ENCODE measurements at regions not wholly inside any gene's neighbourhood (a gene's known extent, or its start where the extent isn't known, plus 50 kb on each side); places are given as distances from the start of the nearest gene placed in this dataset.

GRCh38 chr2:23289671-23290070 is 95.3 kb upstream of the KLHL29 start:
- no peaks in the 10 kb centered on the region for H3K9me2 ChIP-seq (replicated peaks; ENCODE audit: control insufficient read depth, low read length)
- TF ChIP-seq CTCF (IDR thresholded peaks at IDR 0.05; ENCODE audit: low read depth, low read length, poor library complexity, severe bottlenecking) (no peak), EZH2phosphoT487 (IDR thresholded peaks at IDR 0.05; ENCODE audit: borderline replicate concordance, low read length) (no peak)
- H3K79me2 ChIP-seq (ENCODE audit: control insufficient read depth, low read length), result no peaks in the 10 kb centered on the region
- H3K36me3 ChIP-seq (ENCODE audit: control insufficient read depth, low read length), result no peaks in the 10 kb centered on the region
- no peak overlapping the region for H3K4me2 ChIP-seq (ENCODE audit: low read length)
- no peaks in the 10 kb centered on the region for H4K20me1 ChIP-seq (ENCODE audit: control insufficient read depth, insufficient read depth, low read depth, low read length)
- H3F3A ChIP-seq (ENCODE audit: control insufficient read depth, insufficient read depth), result no peaks in the 10 kb centered on the region
- no peaks in the 10 kb centered on the region for H3K9me3 ChIP-seq (ENCODE audit: control insufficient read depth, insufficient read depth, low read length)
- no peaks in the 10 kb centered on the region for H3K4me1 ChIP-seq (ENCODE audit: control insufficient read depth, low read length)
- H3K4me3 ChIP-seq (ENCODE audit: low read length), result no peak overlapping the region
- H3K27ac ChIP-seq (ENCODE audit: low read depth, low read length), result no peak overlapping the region
- H3K27me3 ChIP-seq (ENCODE audit: control insufficient read depth, low read length), result no peaks in the 10 kb centered on the region

DNA sequence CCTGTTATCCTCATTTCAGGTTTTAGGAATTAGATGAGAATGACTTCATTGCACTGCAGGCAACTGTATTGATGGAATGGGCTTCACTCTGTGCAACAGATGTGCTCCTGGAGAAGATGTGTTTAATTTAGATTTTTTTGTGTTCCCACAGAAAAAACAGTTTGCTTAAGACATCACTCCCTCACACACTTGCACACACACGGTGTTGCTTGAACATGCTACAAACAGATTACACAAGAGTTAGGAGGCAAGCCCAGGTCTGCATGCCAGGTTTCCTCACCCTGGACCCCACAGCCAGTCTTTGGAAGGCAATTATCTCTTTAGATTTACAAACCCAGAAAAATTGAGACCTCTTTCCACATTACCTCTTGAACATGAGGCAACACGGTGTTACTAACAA is 93.7 kb upstream of the KLHL29 start:
- no peaks in the 10 kb centered on the region for H3K4me1 ChIP-seq (ENCODE audit: control insufficient read depth, low read length)
- no peaks in the 10 kb centered on the region for H3F3A ChIP-seq (ENCODE audit: control insufficient read depth, insufficient read depth)
- H4K20me1 ChIP-seq (ENCODE audit: control insufficient read depth, insufficient read depth, low read depth, low read length), result no peaks in the 10 kb centered on the region
- H3K27me3 ChIP-seq (ENCODE audit: control insufficient read depth, low read length), result no peaks in the 10 kb centered on the region
- H3K27ac ChIP-seq (ENCODE audit: low read depth, low read length), result no peak overlapping the region
- no peaks in the 10 kb centered on the region for H3K9me2 ChIP-seq (replicated peaks; ENCODE audit: control insufficient read depth, low read length)
- no peak overlapping the region for H3K4me3 ChIP-seq (ENCODE audit: low read length)
- no peaks in the 10 kb centered on the region for H3K79me2 ChIP-seq (ENCODE audit: control insufficient read depth, low read length)
- no peaks in the 10 kb centered on the region for H3K36me3 ChIP-seq (ENCODE audit: control insufficient read depth, low read length)
- TF ChIP-seq EZH2phosphoT487 (IDR thresholded peaks at IDR 0.05; ENCODE audit: borderline replicate concordance, low read length) (no peak), CTCF (IDR thresholded peaks at IDR 0.05; ENCODE audit: low read depth, low read length, poor library complexity, severe bottlenecking) (no peak)
- no peak overlapping the region for H3K4me2 ChIP-seq (ENCODE audit: low read length)
- no peaks in the 10 kb centered on the region for H3K9me3 ChIP-seq (ENCODE audit: control insufficient read depth, insufficient read depth, low read length)

- no peaks in the 10 kb centered on the region for H4K20me1 ChIP-seq (ENCODE audit: control insufficient read depth, insufficient read depth, low read depth, low read length)
- H3K79me2 ChIP-seq (ENCODE audit: control insufficient read depth, low read length), result no peaks in the 10 kb centered on the region
- TF ChIP-seq EZH2phosphoT487 (IDR thresholded peaks at IDR 0.05; ENCODE audit: borderline replicate concordance, low read length) (no peak), CTCF (IDR thresholded peaks at IDR 0.05; ENCODE audit: low read depth, low read length, poor library complexity, severe bottlenecking) (peak; percentile 21)
- no peaks in the 10 kb centered on the region for H3K36me3 ChIP-seq (ENCODE audit: control insufficient read depth, low read length)
- no peaks in the 10 kb centered on the region for H3K27me3 ChIP-seq (ENCODE audit: control insufficient read depth, low read length)
- no peaks in the 10 kb centered on the region for H3K9me3 ChIP-seq (ENCODE audit: control insufficient read depth, insufficient read depth, low read length)
- H3F3A ChIP-seq (ENCODE audit: control insufficient read depth, insufficient read depth), result no peaks in the 10 kb centered on the region
- H3K4me1 ChIP-seq (ENCODE audit: control insufficient read depth, low read length), result no peaks in the 10 kb centered on the region
- no peak overlapping the region for H3K27ac ChIP-seq (ENCODE audit: low read depth, low read length)
- H3K9me2 ChIP-seq (replicated peaks; ENCODE audit: control insufficient read depth, low read length), result no peaks in the 10 kb centered on the region
- no peak overlapping the region for H3K4me3 ChIP-seq (ENCODE audit: low read length)
- no peak overlapping the region for H3K4me2 ChIP-seq (ENCODE audit: low read length)
Observed at GRCh38 chr2:23292024-23292423, 93.0 kb upstream of the KLHL29 start.

DNA sequence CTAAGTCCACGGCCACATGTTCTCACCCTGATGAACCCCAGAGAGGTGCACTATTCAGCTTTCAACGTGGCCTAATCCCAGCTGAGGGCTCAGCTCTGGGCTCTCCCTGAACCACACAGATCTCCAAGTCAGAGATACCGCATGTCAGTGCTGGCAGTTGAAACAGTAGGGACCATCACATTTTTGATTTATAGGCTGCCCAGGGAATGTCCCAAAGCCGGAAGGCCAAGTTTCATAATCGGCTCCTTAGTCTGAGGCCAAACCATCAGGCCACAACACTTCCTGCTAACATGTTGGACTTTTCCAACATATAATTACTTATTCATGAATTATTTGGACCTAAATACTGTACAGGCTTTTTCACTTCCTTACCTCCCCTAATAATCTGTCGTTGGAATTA is 91.9 kb upstream of the KLHL29 start:
- Histone ChIP-seq H3K27me3 (ENCODE audit: control insufficient read depth, low read length) (no peaks in the 10 kb centered on the region), H3K9me2 (replicated peaks; ENCODE audit: control insufficient read depth, low read length) (no peaks in the 10 kb centered on the region), H3K4me1 (ENCODE audit: control insufficient read depth, low read length) (no peaks in the 10 kb centered on the region), H3K27ac (ENCODE audit: low read depth, low read length) (no peak overlapping the region), H3F3A (ENCODE audit: control insufficient read depth, insufficient read depth) (no peaks in the 10 kb centered on the region), H3K79me2 (ENCODE audit: control insufficient read depth, low read length) (no peaks in the 10 kb centered on the region), H3K4me3 (ENCODE audit: low read length) (no peak overlapping the region), H4K20me1 (ENCODE audit: control insufficient read depth, insufficient read depth, low read depth, low read length) (no peaks in the 10 kb centered on the region), H3K36me3 (ENCODE audit: control insufficient read depth, low read length) (no peaks in the 10 kb centered on the region), H3K4me2 (ENCODE audit: low read length) (no peak overlapping the region), H3K9me3 (ENCODE audit: control insufficient read depth, insufficient read depth, low read length) (no peaks in the 10 kb centered on the region)
- TF ChIP-seq CTCF (IDR thresholded peaks at IDR 0.05; ENCODE audit: low read depth, low read length, poor library complexity, severe bottlenecking) (no peak), EZH2phosphoT487 (IDR thresholded peaks at IDR 0.05; ENCODE audit: borderline replicate concordance, low read length) (no peak)
